Sciatic nerve (tissue), 2 donors: ENCODE measurements at regions not wholly inside any gene's neighbourhood (a gene's known extent, or its start where the extent isn't known, plus 50 kb on each side); places are given as distances from the start of the nearest gene placed in this dataset.
A peak's percentile ranks its signal among the peaks of the same experiment; 100 is the strongest.

ENCODE experiments used
- ATAC-seq: fragments of 200-7000 bp; cut with Tn5 transposase; one replicate; pipeline ENCODE4 v1.9.1; 2020; ENCODE audit warnings: mild to moderate bottlenecking, moderate library complexity
- DNase-seq: peaks from one replicate; pipeline ENCODE4 v3.0.0-alpha.2; 2020; ENCODE audit warnings: low spot score
- intact Hi-C: fragments of 100-400 bp; cut with DNase I; formaldehyde crosslinking; loops from one replicate; pipeline ENCODE4 v1.14.2; 2022
- donor health status: DM: no; HTN: no; CAD: no.
- donor health status: DM: no; HTN: no; CAD: no.

GRCh38 chr9:110141227-110141793, 66.6 kb downstream of the C9orf152 start:
- intact Hi-C loops = no loop called here
- DNase-seq = peak; percentile 84
- peak; percentile 90 for ATAC-seq

GRCh38 chr9:110142253-110142652, 65.7 kb downstream of the C9orf152 start:
- ATAC-seq = no peak
- DNase-seq = no peak
- intact Hi-C loops = no loop called here

GRCh38 chr9:110142868-110143481, 65.0 kb downstream of the C9orf152 start:
- ATAC-seq = no peak
- intact Hi-C loops = no loop called here
- DNase-seq = no peak

GRCh38 chr9:110143485-110143884, 64.5 kb downstream of the C9orf152 start:
- ATAC-seq = no peak
- intact Hi-C loops = no loop called here

GRCh38 chr9:110143950-110144545, 63.9 kb downstream of the C9orf152 start:
- intact Hi-C loops = no loop called here
- DNase-seq (no peak), ATAC-seq (no peak)

More at GRCh38 chr9:110143485-110143884, 64.5 kb downstream of the C9orf152 start:
- no peak for DNase-seq

- intact Hi-C loops = no loop called here
- DNase-seq (no peak), ATAC-seq (no peak)
Observed at GRCh38 chr9:110146373-110146772, 61.6 kb downstream of the C9orf152 start.

- intact Hi-C loops = no loop called here
- DNase-seq (no peak), ATAC-seq (peak; percentile 83)
Observed at GRCh38 chr9:110148384-110148783, 59.6 kb downstream of the C9orf152 start.

- DNase-seq (no peak), ATAC-seq (peak; percentile 53)
- intact Hi-C loops = no loop called here
Observed at GRCh38 chr9:110148891-110149290, 59.1 kb downstream of the C9orf152 start.
